Astrocyte of the cerebellum (primary cell): ENCODE measurements at regions not wholly inside any gene's neighbourhood (a gene's known extent, or its start where the extent isn't known, plus 50 kb on each side); places are given as distances from the start of the nearest gene placed in this dataset.

Source experiments
- DNase-seq: peaks from one replicate; pipeline ENCODE4 v3.0.0-alpha.2; 2011; ENCODE audit warnings: low read depth
- H3K4me3 ChIP-seq: 2 replicates; pipeline ENCODE4 v1.5.1; 2011; ENCODE audit warnings: mild to moderate bottlenecking, low read depth, low read length, moderate library complexity
- in situ Hi-C: cut with HindIII; loops from 2 replicates; pipeline ENCODE4 v1.10.0; 2017; ENCODE audit warnings: low sequenced_read_pairs
- TF ChIP-seq, protein P1 (sequence below): IDR thresholded peaks from 2 replicates; pipeline ENCODE4 v1.5.1; 2012; ENCODE audit warnings: low read length, low read depth, moderate library complexity, mild to moderate bottlenecking; ENCODE audit errors: missing control alignments

- TF ChIP-seq, protein P1, sequence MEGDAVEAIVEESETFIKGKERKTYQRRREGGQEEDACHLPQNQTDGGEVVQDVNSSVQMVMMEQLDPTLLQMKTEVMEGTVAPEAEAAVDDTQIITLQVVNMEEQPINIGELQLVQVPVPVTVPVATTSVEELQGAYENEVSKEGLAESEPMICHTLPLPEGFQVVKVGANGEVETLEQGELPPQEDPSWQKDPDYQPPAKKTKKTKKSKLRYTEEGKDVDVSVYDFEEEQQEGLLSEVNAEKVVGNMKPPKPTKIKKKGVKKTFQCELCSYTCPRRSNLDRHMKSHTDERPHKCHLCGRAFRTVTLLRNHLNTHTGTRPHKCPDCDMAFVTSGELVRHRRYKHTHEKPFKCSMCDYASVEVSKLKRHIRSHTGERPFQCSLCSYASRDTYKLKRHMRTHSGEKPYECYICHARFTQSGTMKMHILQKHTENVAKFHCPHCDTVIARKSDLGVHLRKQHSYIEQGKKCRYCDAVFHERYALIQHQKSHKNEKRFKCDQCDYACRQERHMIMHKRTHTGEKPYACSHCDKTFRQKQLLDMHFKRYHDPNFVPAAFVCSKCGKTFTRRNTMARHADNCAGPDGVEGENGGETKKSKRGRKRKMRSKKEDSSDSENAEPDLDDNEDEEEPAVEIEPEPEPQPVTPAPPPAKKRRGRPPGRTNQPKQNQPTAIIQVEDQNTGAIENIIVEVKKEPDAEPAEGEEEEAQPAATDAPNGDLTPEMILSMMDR = no peak
- in situ Hi-C loops = no loop called here
- DNase-seq = no peak
- no peak overlapping the region for H3K4me3 ChIP-seq
Measured at GRCh38 chr16:25340973-25341372, 83.3 kb upstream of the ZKSCAN2 start.

- TF ChIP-seq, protein P1 = no peak
- H3K4me3 ChIP-seq = no peak overlapping the region
- DNase-seq = no peak
- in situ Hi-C loops = no loop called here
Measured at GRCh38 chr16:25317732-25318316, 60.2 kb upstream of the ZKSCAN2 start.

- in situ Hi-C loops = loop anchor here (5.0 kb wide), 1 partner anchor 50 kb away; no protein-coding TSS in a partner anchor
- TF ChIP-seq, protein P1 = no peak
- no peak overlapping the region for H3K4me3 ChIP-seq
- no peak for DNase-seq
Measured at GRCh38 chr16:25311950-25312349, 54.3 kb upstream of the ZKSCAN2 start.

- H3K4me3 ChIP-seq = no peak overlapping the region
- in situ Hi-C loops = loop anchor here (5.0 kb wide), 1 partner anchor 51 kb away; no protein-coding TSS in a partner anchor
- DNase-seq = no peak
- TF ChIP-seq, protein P1 = no peak
Measured at GRCh38 chr16:25311039-25311438, 53.4 kb upstream of the ZKSCAN2 start.
